IPS-20b (cell line): ENCODE measurements at regions not wholly inside any gene's neighbourhood (a gene's known extent, or its start where the extent isn't known, plus 50 kb on each side); places are given as distances from the start of the nearest gene placed in this dataset.

Experiments
- H3K27ac ChIP-seq: one replicate; pipeline ENCODE4 v1.5.1; 2013; ENCODE audit warnings: low read length
- H3K27me3 ChIP-seq: 2 replicates; pipeline ENCODE4 v1.6.1; 2013; ENCODE audit warnings: mild to moderate bottlenecking, low read length, inconsistent platforms; ENCODE audit not compliant: insufficient read depth
- H3K36me3 ChIP-seq: 2 replicates; pipeline ENCODE4 v1.6.1; 2013; ENCODE audit warnings: low read depth, mild to moderate bottlenecking, inconsistent platforms, low read length, moderate library complexity; ENCODE audit not compliant: insufficient read depth
- H3K4me1 ChIP-seq: 2 replicates; pipeline ENCODE4 v1.6.1; 2013; ENCODE audit warnings: mild to moderate bottlenecking, control low read depth, inconsistent platforms, low read length, moderate library complexity; ENCODE audit not compliant: insufficient read depth
- H3K4me3 ChIP-seq: 2 replicates; pipeline ENCODE4 v1.5.1; 2013; ENCODE audit warnings: mild to moderate bottlenecking, low read length, inconsistent platforms
- H3K9ac ChIP-seq: 2 replicates; pipeline ENCODE4 v1.6.1; 2013; ENCODE audit warnings: low read depth, mild to moderate bottlenecking, inconsistent platforms, low read length, moderate library complexity
- H3K9me3 ChIP-seq: 2 replicates; pipeline ENCODE4 v1.6.1; 2013; ENCODE audit warnings: mild to moderate bottlenecking, low read depth, low read length, inconsistent platforms; ENCODE audit not compliant: insufficient read depth

- Histone ChIP-seq H3K27ac (no peak overlapping the region), H3K4me3 (no peak overlapping the region)
Measured at GRCh38 chr2:215579809-215580208, 143.9 kb upstream of the FN1 start.

GRCh38 chr2:215577356-215577755 lies 141.5 kb upstream of the FN1 start:
- Histone ChIP-seq H3K9ac (no peak overlapping the region), H3K9me3 (no peaks in the 10 kb centered on the region), H3K27me3 (no peaks in the 10 kb centered on the region), H3K27ac (no peak overlapping the region), H3K4me1 (peaks cover 4% of the 10 kb centered on the region; the same call in 1 of the 2 replicates), H3K4me3 (no peak overlapping the region), H3K36me3 (no peaks in the 10 kb centered on the region)

More at GRCh38 chr2:215579809-215580208, 143.9 kb upstream of the FN1 start:
- Histone ChIP-seq H3K9ac (no peak overlapping the region), H3K27me3 (no peaks in the 10 kb centered on the region), H3K4me1 (peaks cover 4% of the 10 kb centered on the region; the same call in 1 of the 2 replicates), H3K36me3 (no peaks in the 10 kb centered on the region), H3K9me3 (no peaks in the 10 kb centered on the region)

GRCh38 chr2:215576572-215576971 lies 140.7 kb upstream of the FN1 start:
- peaks cover 4% of the 10 kb centered on the region; the same call in 1 of the 2 replicates for H3K4me1 ChIP-seq
- H3K4me3 ChIP-seq: no peak overlapping the region
- no peaks in the 10 kb centered on the region for H3K36me3 ChIP-seq
- no peak overlapping the region for H3K27ac ChIP-seq
- H3K9ac ChIP-seq: no peak overlapping the region
- H3K9me3 ChIP-seq: no peaks in the 10 kb centered on the region
- no peaks in the 10 kb centered on the region for H3K27me3 ChIP-seq

GRCh38 chr2:215573496-215573895 lies 137.6 kb upstream of the FN1 start:
- Histone ChIP-seq H3K9ac (no peak overlapping the region), H3K27me3 (no peaks in the 10 kb centered on the region), H3K4me3 (no peak overlapping the region), H3K36me3 (no peaks in the 10 kb centered on the region), H3K9me3 (no peaks in the 10 kb centered on the region), H3K4me1 (peaks cover 4% of the 10 kb centered on the region; the same call in 1 of the 2 replicates), H3K27ac (no peak overlapping the region)

- Histone ChIP-seq H3K27me3 (no peaks in the 10 kb centered on the region), H3K27ac (no peak overlapping the region), H3K9ac (no peak overlapping the region), H3K4me1 (peaks cover 4% of the 10 kb centered on the region; the same call in 1 of the 2 replicates), H3K36me3 (no peaks in the 10 kb centered on the region), H3K9me3 (no peaks in the 10 kb centered on the region), H3K4me3 (no peak overlapping the region)
Measured at GRCh38 chr2:215572341-215572848, 136.5 kb upstream of the FN1 start.

- Histone ChIP-seq H3K4me3 (no peak overlapping the region), H3K27me3 (no peaks in the 10 kb centered on the region), H3K9ac (no peak overlapping the region), H3K27ac (no peak overlapping the region), H3K9me3 (no peaks in the 10 kb centered on the region), H3K4me1 (peaks cover 4% of the 10 kb centered on the region; the same call in 1 of the 2 replicates), H3K36me3 (no peaks in the 10 kb centered on the region)
Measured at GRCh38 chr2:215571689-215572088, 135.8 kb upstream of the FN1 start.

GRCh38 chr2:215567504-215567903 lies 131.6 kb upstream of the FN1 start:
- H3K4me1 ChIP-seq: no peaks in the 10 kb centered on the region
- no peaks in the 10 kb centered on the region for H3K27me3 ChIP-seq
- H3K36me3 ChIP-seq: no peaks in the 10 kb centered on the region
- H3K4me3 ChIP-seq: no peak overlapping the region
- H3K27ac ChIP-seq: no peak overlapping the region
- no peak overlapping the region for H3K9ac ChIP-seq
- no peaks in the 10 kb centered on the region for H3K9me3 ChIP-seq

GRCh38 chr2:215565897-215566296 lies 130.0 kb upstream of the FN1 start:
- H3K27ac ChIP-seq: no peak overlapping the region
- H3K27me3 ChIP-seq: no peaks in the 10 kb centered on the region
- H3K9me3 ChIP-seq: no peaks in the 10 kb centered on the region
- H3K4me3 ChIP-seq: no peak overlapping the region
- no peaks in the 10 kb centered on the region for H3K4me1 ChIP-seq
- H3K9ac ChIP-seq: no peak overlapping the region
- H3K36me3 ChIP-seq: no peaks in the 10 kb centered on the region

GRCh38 chr2:215557701-215558100 lies 121.8 kb upstream of the FN1 start:
- Histone ChIP-seq H3K4me1 (no peaks in the 10 kb centered on the region), H3K36me3 (no peaks in the 10 kb centered on the region), H3K9me3 (no peaks in the 10 kb centered on the region), H3K27ac (no peak overlapping the region), H3K9ac (no peak overlapping the region), H3K4me3 (no peak overlapping the region), H3K27me3 (no peaks in the 10 kb centered on the region)

GRCh38 chr2:215556979-215557378 lies 121.1 kb upstream of the FN1 start:
- H3K9me3 ChIP-seq: no peaks in the 10 kb centered on the region
- H3K36me3 ChIP-seq: no peaks in the 10 kb centered on the region
- no peak overlapping the region for H3K9ac ChIP-seq
- no peaks in the 10 kb centered on the region for H3K4me1 ChIP-seq
- H3K4me3 ChIP-seq: no peak overlapping the region
- no peaks in the 10 kb centered on the region for H3K27me3 ChIP-seq
- no peak overlapping the region for H3K27ac ChIP-seq

- H3K27ac ChIP-seq: no peak overlapping the region
- no peaks in the 10 kb centered on the region for H3K9me3 ChIP-seq
- H3K9ac ChIP-seq: no peak overlapping the region
- no peak overlapping the region for H3K4me3 ChIP-seq
- H3K4me1 ChIP-seq: no peaks in the 10 kb centered on the region
- H3K27me3 ChIP-seq: no peaks in the 10 kb centered on the region
- H3K36me3 ChIP-seq: no peaks in the 10 kb centered on the region
Measured at GRCh38 chr2:215554689-215555498, 119.0 kb upstream of the FN1 start.

GRCh38 chr2:215553946-215554345 lies 118.1 kb upstream of the FN1 start:
- peaks cover 6% of the 10 kb centered on the region for H3K4me1 ChIP-seq
- H3K9me3 ChIP-seq: no peaks in the 10 kb centered on the region
- H3K9ac ChIP-seq: no peak overlapping the region
- no peaks in the 10 kb centered on the region for H3K36me3 ChIP-seq
- no peak overlapping the region for H3K4me3 ChIP-seq
- H3K27me3 ChIP-seq: no peaks in the 10 kb centered on the region
- no peak overlapping the region for H3K27ac ChIP-seq
